ENCODE measurements at regions not wholly inside any gene's neighbourhood (a gene's known extent, or its start where the extent isn't known, plus 50 kb on each side); places are given as distances from the start of the nearest gene placed in this dataset.

- TF ChIP-seq PATZ1 (tag by site-specific recombination; IDR thresholded peaks at IDR 0.05) (no peak), ZSCAN18 (tag by site-specific recombination; IDR thresholded peaks at IDR 0.05) (no peak), ZBTB21 (tag by site-specific recombination; IDR thresholded peaks at IDR 0.05) (no peak)
These were observed 1640.3 kb upstream of the C9orf72 start, which contains the start of gene LINGO2 (continued) for GRCh38 chr9:29213417-29214153.

- ChIA-PET POLR2A (interaction anchor here (0.9 kb wide), 1 partner anchor 23 kb away, joined by 3 read pairs; no protein-coding TSS in a partner anchor), CTCF (interaction anchor here (0.5 to 0.8 kb wide), 5 partner anchors 61 to 1615 kb away, joined by 3 read pairs; no protein-coding TSS in a partner anchor)
- Histone ChIP-seq H3K27ac (ENCODE audit: extremely low read depth, low read depth, low read length) (no peak overlapping the region), H3K9me3 (ENCODE audit: control insufficient read depth, insufficient read depth, low read depth, low read length) (no peaks in the 10 kb centered on the region), H3K4me3 (ENCODE audit: low read depth, low read length) (peak overlapping the region; percentile 54), H3K4me1 (ENCODE audit: control insufficient read depth, insufficient read depth, low read length) (no peaks in the 10 kb centered on the region; the same call in 1 of the 2 replicates), H3K36me3 (ENCODE audit: control insufficient read depth in 2 of 2, insufficient read depth in 1 of 2, low read length in 2 of 2) (no peaks in the 10 kb centered on the region)
- TF ChIP-seq ZNF600 (tag by site-specific recombination; IDR thresholded peaks at IDR 0.05) = no peak
- no peak for TF ChIP-seq SP2 (tag by site-specific recombination; IDR thresholded peaks at IDR 0.05)
These were observed 1640.9 kb upstream of the C9orf72 start for GRCh38 chr9:29214154-29214689.

- TF ChIP-seq ZNF701 (tag by site-specific recombination; IDR thresholded peaks at IDR 0.05) = no peak
- no peak for TF ChIP-seq ZNF626 (tag by site-specific recombination; IDR thresholded peaks at IDR 0.05)
- TF ChIP-seq ZNF600 (tag by site-specific recombination; IDR thresholded peaks at IDR 0.05) = no peak
- TF ChIP-seq PBX3 (CRISPR knock-in tag; IDR thresholded peaks at IDR 0.05) = no peak
- no peak for TF ChIP-seq ZSCAN4 (tag by site-specific recombination; IDR thresholded peaks at IDR 0.05)
- no peak for TF ChIP-seq ZNF621 (tag by site-specific recombination; IDR thresholded peaks at IDR 0.05)
- no peak for TF ChIP-seq BCL6B (tag by site-specific recombination; IDR thresholded peaks at IDR 0.05)
- no peak for TF ChIP-seq ZSCAN30 (tag by site-specific recombination; IDR thresholded peaks at IDR 0.05)
- no peak for TF ChIP-seq ZNF785 (tag by site-specific recombination; IDR thresholded peaks at IDR 0.05)
- H3K9me3 ChIP-seq (ENCODE audit: control insufficient read depth, insufficient read depth, low read depth, low read length) = no peaks in the 10 kb centered on the region
- H3K4me3 ChIP-seq (ENCODE audit: low read depth, low read length) = peak overlapping the region; percentile 54
- POLR2A ChIA-PET = no interaction called here
- no peak overlapping the region for H3K27ac ChIP-seq (ENCODE audit: extremely low read depth, low read depth, low read length)
- H3K36me3 ChIP-seq (ENCODE audit: control insufficient read depth in 2 of 2, insufficient read depth in 1 of 2, low read length in 2 of 2) = no peaks in the 10 kb centered on the region
- CTCF ChIA-PET = interaction anchor here (0.5 to 0.8 kb wide), 4 partner anchors 61 to 1615 kb away, joined by 3 read pairs; no protein-coding TSS in a partner anchor
- no peaks in the 10 kb centered on the region; the same call in 1 of the 2 replicates for H3K4me1 ChIP-seq (ENCODE audit: control insufficient read depth, insufficient read depth, low read length)
These were observed 1641.5 kb upstream of the C9orf72 start for GRCh38 chr9:29214690-29215253.

Data from HEK293 (cell line).